GM23338 (cell line): ENCODE measurements at regions not wholly inside any gene's neighbourhood (a gene's known extent, or its start where the extent isn't known, plus 50 kb on each side); places are given as distances from the start of the nearest gene placed in this dataset.

ENCODE experiments used
- ATAC-seq: fragments of 200-7000 bp; cut with Tn5 transposase; 3 replicates; pipeline ENCODE4 v1.9.1; 2020
- DNase-seq: peaks from one replicate; pipeline ENCODE4 v3.0.0-alpha.2; 2015; ENCODE audit warnings: low spot score
- H2AFZ ChIP-seq: fragments of 200-600 bp; sonication (generic); 2 replicates; pipeline ENCODE4 v1.8.0; 2016; ENCODE audit warnings: antibody characterized with exemption, mild to moderate bottlenecking, moderate library complexity
- H3F3A ChIP-seq: fragments of 200-600 bp; sonication (generic); replicated peaks from 2 replicates; pipeline ENCODE4 v1.8.0; 2017; ENCODE audit warnings: antibody characterized with exemption, mixed run types, low read depth
- H3K27ac ChIP-seq: fragments of 200-600 bp; sonication (generic); 2 replicates; pipeline ENCODE4 v1.6.1; 2016; ENCODE audit warnings: low read depth
- H3K27me3 ChIP-seq: fragments of 200-600 bp; sonication (generic); 2 replicates; pipeline ENCODE4 v1.8.0; 2016; ENCODE audit warnings: mild to moderate bottlenecking, mixed run types, moderate library complexity; ENCODE audit not compliant: insufficient read depth
- H3K36me3 ChIP-seq: fragments of 200-600 bp; sonication (generic); 2 replicates; pipeline ENCODE4 v1.8.0; 2016; ENCODE audit warnings: mild to moderate bottlenecking; ENCODE audit not compliant: insufficient read depth
- H3K4me1 ChIP-seq: fragments of 200-600 bp; sonication (generic); 2 replicates; pipeline ENCODE4 v1.8.0; 2016; ENCODE audit warnings: mild to moderate bottlenecking, moderate library complexity; ENCODE audit not compliant: insufficient read depth
- H3K4me2 ChIP-seq: fragments of 200-600 bp; sonication (generic); 2 replicates; pipeline ENCODE4 v1.7.1; 2017; ENCODE audit warnings: mixed run types
- H3K4me3 ChIP-seq: fragments of 200-600 bp; sonication (generic); 2 replicates; pipeline ENCODE4 v1.6.1; 2016; ENCODE audit warnings: mixed run types
- H3K79me2 ChIP-seq: fragments of 200-600 bp; sonication (generic); replicated peaks from 2 replicates; pipeline ENCODE4 v1.8.0; 2017; ENCODE audit warnings: mild to moderate bottlenecking; ENCODE audit not compliant: insufficient read depth
- H3K9me2 ChIP-seq: fragments of 200-600 bp; sonication (generic); 2 replicates; pipeline ENCODE4 v1.8.0; 2017; ENCODE audit not compliant: insufficient read depth
- H4K20me1 ChIP-seq: fragments of 200-600 bp; sonication (generic); replicated peaks from 2 replicates; pipeline ENCODE4 v1.8.0; 2017; ENCODE audit warnings: mild to moderate bottlenecking; ENCODE audit not compliant: insufficient read depth
- H3K27ac Mint-ChIP-seq: 2 replicates; pipeline ENCODE4 v1.8.0; 2020; ENCODE audit warnings: inconsistent platforms, mild to moderate bottlenecking, moderate library complexity, mixed read lengths
- H3K27me3 Mint-ChIP-seq: 3 replicates; pipeline ENCODE4 v1.8.0; 2022; ENCODE audit warnings: low read depth, mild to moderate bottlenecking, moderate library complexity, mixed read lengths, inconsistent platforms; ENCODE audit not compliant: insufficient read depth, poor library complexity
- H3K36me3 Mint-ChIP-seq: 3 replicates; pipeline ENCODE4 v1.8.0; 2021; ENCODE audit warnings: low read depth, mild to moderate bottlenecking, inconsistent platforms, moderate library complexity, mixed read lengths
- H3K4me1 Mint-ChIP-seq: 3 replicates; pipeline ENCODE4 v1.8.0; 2020; ENCODE audit warnings: mild to moderate bottlenecking, inconsistent platforms, mixed read lengths
- H3K4me3 Mint-ChIP-seq: 3 replicates; pipeline ENCODE4 v1.8.0; 2021; ENCODE audit warnings: moderate library complexity, mild to moderate bottlenecking, inconsistent platforms, mixed read lengths
- H3K9me3 Mint-ChIP-seq: 3 replicates; pipeline ENCODE4 v1.8.0; 2020; ENCODE audit warnings: moderate library complexity, mild to moderate bottlenecking, inconsistent platforms, mixed read lengths
- CREB1 ChIP-seq: fragments of 250-450 bp; sonication (Bioruptor Pico); IDR thresholded peaks from 2 replicates; pipeline ENCODE4 v1.5.0; 2020; ENCODE audit warnings: low read depth, mild to moderate bottlenecking, moderate library complexity
- ETS1 ChIP-seq: IDR thresholded peaks from 2 replicates; pipeline ENCODE4 v1.6.1; 2016; ENCODE audit warnings: antibody characterized with exemption
- JUNB ChIP-seq: IDR thresholded peaks from one replicate; pipeline ENCODE4 v1.6.1; 2016; ENCODE audit warnings: antibody characterized with exemption; ENCODE audit not compliant: unreplicated experiment
- REST ChIP-seq: IDR thresholded peaks from one replicate; pipeline ENCODE4 v1.6.1; 2018; ENCODE audit warnings: antibody characterized with exemption; ENCODE audit not compliant: unreplicated experiment
- STAT1 ChIP-seq: IDR thresholded peaks from one replicate; pipeline ENCODE4 v1.6.1; 2016; ENCODE audit warnings: antibody characterized with exemption; ENCODE audit not compliant: unreplicated experiment
- ZNF331 ChIP-seq: fragments of 250-450 bp; sonication (Bioruptor Pico); IDR thresholded peaks from 2 replicates; pipeline ENCODE4 v1.5.0; 2020; ENCODE audit warnings: low read depth, mild to moderate bottlenecking, moderate library complexity
- ZNF462 ChIP-seq: fragments of 250-450 bp; sonication (Bioruptor Pico); IDR thresholded peaks from 2 replicates; pipeline ENCODE4 v1.5.0; 2020; ENCODE audit warnings: mild to moderate bottlenecking, moderate library complexity
- TF ChIP-seq, protein P1 (sequence below), 2 experiments: fragments of 200-600 bp in 1 of 2; sonication (generic) in 1 of 2; conservative IDR thresholded peaks; 2 replicates each; pipeline versions ENCODE4 v1.5.1 to v1.6.1; 2016 to 2017; ENCODE audit warnings: antibody characterized with exemption in 2 of 2, low read depth in 2 of 2, mild to moderate bottlenecking in 2 of 2, moderate library complexity in 1 of 2

GRCh38 chr2:67180841-67181240 lies 216.3 kb upstream of the ETAA1 start:
- Histone ChIP-seq H3K4me3 (no peak overlapping the region), H4K20me1 (no peaks in the 10 kb centered on the region), H3F3A (no peaks in the 10 kb centered on the region), H3K4me1 (no peaks in the 10 kb centered on the region), H3K4me2 (no peak overlapping the region), H3K79me2 (no peaks in the 10 kb centered on the region), H2AFZ (no peak overlapping the region), H3K36me3 (no peaks in the 10 kb centered on the region), H3K27ac (no peak overlapping the region), H3K27me3 (no peaks in the 10 kb centered on the region), H3K9me2 (no peaks in the 10 kb centered on the region; the same call in 1 of the 2 replicates)
- Mint-ChIP-seq H3K4me3 (no peak overlapping the region), H3K27ac (no peak overlapping the region), H3K4me1 (no peaks in the 10 kb centered on the region), H3K27me3 (no peaks in the 10 kb centered on the region), H3K9me3 (no peaks in the 10 kb centered on the region), H3K36me3 (no peaks in the 10 kb centered on the region)
- ATAC-seq (no peak), DNase-seq (no peak)
- TF ChIP-seq, protein P1, sequence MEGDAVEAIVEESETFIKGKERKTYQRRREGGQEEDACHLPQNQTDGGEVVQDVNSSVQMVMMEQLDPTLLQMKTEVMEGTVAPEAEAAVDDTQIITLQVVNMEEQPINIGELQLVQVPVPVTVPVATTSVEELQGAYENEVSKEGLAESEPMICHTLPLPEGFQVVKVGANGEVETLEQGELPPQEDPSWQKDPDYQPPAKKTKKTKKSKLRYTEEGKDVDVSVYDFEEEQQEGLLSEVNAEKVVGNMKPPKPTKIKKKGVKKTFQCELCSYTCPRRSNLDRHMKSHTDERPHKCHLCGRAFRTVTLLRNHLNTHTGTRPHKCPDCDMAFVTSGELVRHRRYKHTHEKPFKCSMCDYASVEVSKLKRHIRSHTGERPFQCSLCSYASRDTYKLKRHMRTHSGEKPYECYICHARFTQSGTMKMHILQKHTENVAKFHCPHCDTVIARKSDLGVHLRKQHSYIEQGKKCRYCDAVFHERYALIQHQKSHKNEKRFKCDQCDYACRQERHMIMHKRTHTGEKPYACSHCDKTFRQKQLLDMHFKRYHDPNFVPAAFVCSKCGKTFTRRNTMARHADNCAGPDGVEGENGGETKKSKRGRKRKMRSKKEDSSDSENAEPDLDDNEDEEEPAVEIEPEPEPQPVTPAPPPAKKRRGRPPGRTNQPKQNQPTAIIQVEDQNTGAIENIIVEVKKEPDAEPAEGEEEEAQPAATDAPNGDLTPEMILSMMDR (conservative IDR thresholded peaks at IDR 0.05; ENCODE audit: low read depth in 2 of 2), result no peak
- no peak for TF ChIP-seq ZNF462 (CRISPR knock-in tag)
- no peak for TF ChIP-seq REST
- no peak for TF ChIP-seq CREB1 (CRISPR knock-in tag)
- TF ChIP-seq ETS1, result no peak
- no peak for TF ChIP-seq JUNB
- no peak for TF ChIP-seq ZNF331
- no peak for TF ChIP-seq STAT1
